ENCODE measurements at regions not wholly inside any gene's neighbourhood (a gene's known extent, or its start where the extent isn't known, plus 50 kb on each side); places are given as distances from the start of the nearest gene placed in this dataset.

DNA sequence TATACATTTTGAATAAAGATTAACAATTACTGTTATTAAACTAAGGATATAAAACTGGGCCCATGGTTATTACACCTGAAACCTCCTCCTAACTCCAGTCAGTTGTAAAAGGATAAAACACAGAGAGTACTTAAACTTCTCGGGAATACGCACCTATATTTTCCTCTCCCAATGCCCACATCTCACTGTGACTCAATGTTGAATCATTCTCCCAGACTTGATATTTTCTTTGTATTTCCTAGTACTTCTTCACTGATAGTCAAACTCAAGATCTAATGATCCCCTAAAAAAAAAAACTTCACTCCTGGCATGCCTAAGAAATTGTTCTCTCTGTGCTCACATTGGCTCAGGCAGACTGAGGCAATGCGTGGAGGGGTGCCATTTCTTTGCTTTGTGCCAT, 212.5 kb upstream of the DKK2 start:
- no peak for TF ChIP-seq POLR2AphosphoS5 (IDR thresholded peaks at IDR 0.05; ENCODE audit: low read depth, low read length)
- TF ChIP-seq POLR2A (IDR thresholded peaks at IDR 0.05; ENCODE audit: low read depth, low read length), result no peak
- TF ChIP-seq TAF1 (IDR thresholded peaks at IDR 0.05; ENCODE audit: borderline replicate concordance, low read depth, low read length), result no peak
